ENCODE measurements at regions not wholly inside any gene's neighbourhood (a gene's known extent, or its start where the extent isn't known, plus 50 kb on each side); places are given as distances from the start of the nearest gene placed in this dataset.

GRCh38 chrX:9148615-9149399 lies 114.9 kb upstream of the FAM9B start:
- no peak for DNase-seq

GRCh38 chrX:9149501-9150245 lies 115.7 kb upstream of the FAM9B start:
- no peak for DNase-seq

- no peak for DNase-seq
Measured at GRCh38 chrX:9151772-9152307, 117.9 kb upstream of the FAM9B start.

- no peak for DNase-seq
Measured at GRCh38 chrX:9153300-9153699, 119.4 kb upstream of the FAM9B start.

GRCh38 chrX:9158611-9159010 lies 124.7 kb upstream of the FAM9B start:
- no peak for DNase-seq

GRCh38 chrX:9160698-9161329 lies 126.9 kb upstream of the FAM9B start:
- DNase-seq: no peak

GRCh38 chrX:9162698-9163097 lies 128.8 kb upstream of the FAM9B start:
- no peak for DNase-seq

- DNase-seq: no peak
Measured at GRCh38 chrX:9163214-9163709, 129.3 kb upstream of the FAM9B start.

- no peak for DNase-seq
Measured at GRCh38 chrX:9164086-9164485, 130.2 kb upstream of the FAM9B start.

GRCh38 chrX:9164533-9165426 lies 130.9 kb upstream of the FAM9B start:
- no peak for DNase-seq

- no peak for DNase-seq
Measured at GRCh38 chrX:9166584-9166944, 132.6 kb upstream of the FAM9B start.

GRCh38 chrX:9171841-9172463 lies 138.0 kb upstream of the FAM9B start:
- no peak for DNase-seq

GRCh38 chrX:9172464-9172850 lies 138.5 kb upstream of the FAM9B start:
- no peak for DNase-seq

- no peak for DNase-seq
Measured at GRCh38 chrX:9180623-9181022, 146.7 kb upstream of the FAM9B start.

GRCh38 chrX:9182041-9182440 lies 148.1 kb upstream of the FAM9B start:
- DNase-seq: no peak

- no peak for DNase-seq
Measured at GRCh38 chrX:9183481-9183880, 149.6 kb upstream of the FAM9B start.

GRCh38 chrX:9184211-9184610 lies 150.3 kb upstream of the FAM9B start:
- no peak for DNase-seq

GRCh38 chrX:9188117-9188516 lies 154.2 kb upstream of the FAM9B start:
- no peak for DNase-seq

- DNase-seq: no peak
Measured at GRCh38 chrX:9189286-9189685, 155.4 kb upstream of the FAM9B start.

- DNase-seq: no peak
Measured at GRCh38 chrX:9191392-9191791, 157.5 kb upstream of the FAM9B start.

- no peak for DNase-seq
Measured at GRCh38 chrX:9195199-9195880, 161.4 kb upstream of the FAM9B start.
